Heart right ventricle (tissue), 16 donors: ENCODE measurements at regions not wholly inside any gene's neighbourhood (a gene's known extent, or its start where the extent isn't known, plus 50 kb on each side); places are given as distances from the start of the nearest gene placed in this dataset.

Experiments
- ATAC-seq, 8 donors: fragments of 200-7000 bp; cut with Tn5 transposase; one replicate each; pipeline ENCODE4 v1.9.1; 2020; ENCODE audit warnings: mild to moderate bottlenecking in 8 of 8, moderate library complexity in 8 of 8, moderate number of reproducible peaks in 1 of 8
- DNase-seq, 2 donors: peaks; one replicate each; pipeline ENCODE4 v3.0.0-alpha.2; 2020
- H3K27ac ChIP-seq, 10 donors: fragments of 200-600 bp; sonication (generic) in 2 of 10; one replicate each; pipeline versions ENCODE4 v1.5.0 to v1.8.0; 2020 to 2022; ENCODE audit warnings: mild to moderate bottlenecking in 3 of 10
- H3K27me3 ChIP-seq, 7 donors: fragments of 200-600 bp; one replicate each; pipeline ENCODE4 v1.8.0; 2021 to 2022; ENCODE audit warnings: mild to moderate bottlenecking in 2 of 7
- H3K36me3 ChIP-seq, 9 donors: fragments of 200-600 bp; sonication (generic) in 1 of 9; one replicate each; pipeline versions ENCODE4 v1.5.0 to v1.8.0; 2020 to 2022; ENCODE audit warnings: mild to moderate bottlenecking in 2 of 9
- H3K4me1 ChIP-seq, 9 donors: fragments of 200-600 bp; sonication (generic) in 1 of 9; one replicate each; pipeline versions ENCODE4 v1.5.0 to v1.8.0; 2020 to 2022; ENCODE audit warnings: mild to moderate bottlenecking in 4 of 9
- H3K4me3 ChIP-seq, 10 donors: fragments of 200-600 bp; sonication (generic) in 2 of 10; one replicate each; pipeline versions ENCODE4 v1.5.0 to v1.8.0; 2020 to 2022; ENCODE audit warnings: mild to moderate bottlenecking in 7 of 10, moderate library complexity in 2 of 10
- H3K9me3 ChIP-seq, 11 donors: fragments of 200-600 bp in 10 of 11; sonication (generic) in 2 of 11; one replicate each; pipeline versions ENCODE4 v1.5.0 to v1.8.0; 2013 to 2022; ENCODE audit warnings: mild to moderate bottlenecking in 2 of 11, control low read depth in 1 of 11, moderate library complexity in 1 of 11
- WGBS, 2 donors: extraction: QIAGEN DNeasy Blood & Tissue Kit; methylation state at CpG; one replicate each; pipeline ENCODE4 v1.1.7; 2013; ENCODE audit warnings: inconsistent platforms in 1 of 2; 5-methylcytosine and 5-hydroxymethylcytosine counted together
- intact Hi-C, 10 donors: fragments of 100-400 bp; cut with DNase I; formaldehyde crosslinking; loops; one replicate each; pipeline versions ENCODE4 v1.11.1 to v1.14.2; 2022
- TF ChIP-seq, protein P1 (sequence below), 9 donors: fragments of 200-600 bp; sonication (generic) in 2 of 9; IDR thresholded peaks; one replicate each; pipeline versions ENCODE4 v1.5.0 to v1.8.0; 2021 to 2022; ENCODE audit warnings: antibody characterized with exemption in 9 of 9, mild to moderate bottlenecking in 5 of 9, moderate library complexity in 1 of 9
- donor health status: Arrhythmogenic right ventricular cardiomyopathy.
- donor health status: ischemic (EF 13 %, LVEDD 7.1; RV severe dilation, severe dysfunction).
- donor health status: healthy with polysubstance abuse.
- donor health status: DM: no; HTN: yes; CAD: no.
- donor health status: DM: no; HTN: no; CAD: no.
- donor health status: ischemic (EF 25% LVEDD 6.9; RV normal size, moderate dysfunction).
- donor health status: ischemic (EF 25% LVEDD 5.7; RV mildly dilated, moderate dysfunction).
- donor health status: healthy.
- donor health status: DM: yes; HTN: yes; CAD: no.
- donor health status: Ischemic cardiomyopathy.
- donor health status: ischemic (EF 35%, LVEDD 5.7; RV mildly dilated, moderate dysfunction).
- donor health status: nonischemic (EF 11% LVEDD 7.7; RV severe dilation, severe dysfunction).
- donor health status: DM: yes; HTN: yes; CAD: no.
- donor health status: PGD.
- donor health status: ischemic (EF 29% LVEDD 5.4; RV normal size, mild dysfunction).
- donor health status: nonischemic (EF 23%, LVEDD 6.1; RV moderate dilation, normal function).

DNA sequence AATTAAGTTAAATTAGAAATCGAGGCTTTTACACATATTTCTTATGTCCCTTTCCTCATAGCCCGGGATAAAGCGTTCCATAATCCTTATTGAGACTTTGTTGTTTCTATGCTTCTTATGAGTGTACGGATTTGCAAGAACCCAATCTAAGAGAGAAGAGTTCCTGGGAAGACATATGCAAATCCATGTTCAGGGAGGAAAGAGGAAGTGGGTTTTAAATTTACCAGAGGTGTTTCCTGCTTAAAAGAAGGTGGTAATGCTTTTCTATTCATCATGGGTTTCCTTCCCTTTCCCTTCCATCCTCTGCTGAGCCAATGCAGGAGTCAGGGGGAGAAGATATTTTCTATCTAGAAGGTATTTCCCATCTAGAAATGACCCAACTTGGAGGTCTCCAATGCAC, 345.8 kb downstream of the ZNF516 start:
- Histone ChIP-seq H3K4me1 (no peaks in the 10 kb centered on the region), H3K9me3 (no peaks in the 10 kb centered on the region), H3K4me3 (no peak overlapping the region), H3K36me3 (no peaks in the 10 kb centered on the region), H3K27me3 (no peaks in the 10 kb centered on the region), H3K27ac (no peak overlapping the region)
- TF ChIP-seq, protein P1, sequence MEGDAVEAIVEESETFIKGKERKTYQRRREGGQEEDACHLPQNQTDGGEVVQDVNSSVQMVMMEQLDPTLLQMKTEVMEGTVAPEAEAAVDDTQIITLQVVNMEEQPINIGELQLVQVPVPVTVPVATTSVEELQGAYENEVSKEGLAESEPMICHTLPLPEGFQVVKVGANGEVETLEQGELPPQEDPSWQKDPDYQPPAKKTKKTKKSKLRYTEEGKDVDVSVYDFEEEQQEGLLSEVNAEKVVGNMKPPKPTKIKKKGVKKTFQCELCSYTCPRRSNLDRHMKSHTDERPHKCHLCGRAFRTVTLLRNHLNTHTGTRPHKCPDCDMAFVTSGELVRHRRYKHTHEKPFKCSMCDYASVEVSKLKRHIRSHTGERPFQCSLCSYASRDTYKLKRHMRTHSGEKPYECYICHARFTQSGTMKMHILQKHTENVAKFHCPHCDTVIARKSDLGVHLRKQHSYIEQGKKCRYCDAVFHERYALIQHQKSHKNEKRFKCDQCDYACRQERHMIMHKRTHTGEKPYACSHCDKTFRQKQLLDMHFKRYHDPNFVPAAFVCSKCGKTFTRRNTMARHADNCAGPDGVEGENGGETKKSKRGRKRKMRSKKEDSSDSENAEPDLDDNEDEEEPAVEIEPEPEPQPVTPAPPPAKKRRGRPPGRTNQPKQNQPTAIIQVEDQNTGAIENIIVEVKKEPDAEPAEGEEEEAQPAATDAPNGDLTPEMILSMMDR (IDR thresholded peaks at IDR 0.05), result no peak
- 87 to 94% methylated on average over 4 of the region's 4 CpGs for WGBS, 2 donors
- DNase-seq (no peak), ATAC-seq (no peak)
- intact Hi-C loops, result no loop called here

DNA sequence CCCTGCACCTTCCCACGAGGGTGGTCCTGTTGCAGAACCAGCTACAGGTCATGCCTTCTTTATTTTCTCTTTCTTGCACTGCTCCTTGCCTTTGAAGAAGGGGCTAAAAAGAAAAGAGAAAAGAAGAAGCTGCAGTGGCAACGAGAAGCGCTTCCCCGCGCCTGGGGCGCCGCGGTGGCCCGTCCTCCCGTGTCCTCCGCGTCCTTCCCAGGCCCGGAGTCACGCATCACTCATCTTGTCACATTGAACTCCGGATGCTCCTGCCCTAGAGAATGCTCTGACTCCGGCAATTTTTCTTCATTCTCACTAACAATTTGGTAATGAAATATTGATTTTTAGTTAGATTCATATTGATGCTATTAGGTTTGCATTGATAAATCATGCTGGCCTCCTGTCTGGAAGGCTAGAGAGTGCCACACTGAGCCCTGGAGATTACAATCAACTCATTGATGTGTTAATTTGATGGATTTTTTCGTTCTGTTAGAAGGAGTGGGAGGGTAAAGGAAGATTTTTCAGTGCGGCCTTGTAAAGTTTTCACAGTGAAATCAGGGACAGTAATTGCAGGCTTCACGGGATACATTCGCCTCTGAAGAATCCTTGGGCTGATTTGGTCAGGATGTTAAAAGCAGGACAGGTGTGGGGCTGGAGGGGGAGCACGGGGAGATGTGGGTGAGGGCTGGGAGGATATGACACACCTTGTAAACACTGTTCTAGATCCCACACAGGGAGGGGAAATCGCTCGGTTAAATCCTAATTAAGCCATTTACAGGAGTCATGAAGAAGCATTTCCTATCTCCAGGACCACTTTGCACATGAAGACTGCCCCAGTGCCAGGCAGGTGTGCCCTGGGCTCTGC, 349.3 kb downstream of the ZNF516 start:
- Histone ChIP-seq H3K9me3 (no peaks in the 10 kb centered on the region), H3K4me1 (no peaks in the 10 kb centered on the region), H3K4me3 (no peak overlapping the region), H3K36me3 (no peaks in the 10 kb centered on the region), H3K27me3 (no peaks in the 10 kb centered on the region), H3K27ac (no peak overlapping the region)
- intact Hi-C loops, result no loop called here
- ATAC-seq (no peak), DNase-seq (no peak)
- TF ChIP-seq, protein P1 (IDR thresholded peaks at IDR 0.05), result no peak
- WGBS, 2 donors, result 81 to 83% methylated on average over 23 of the region's 23 CpGs

DNA sequence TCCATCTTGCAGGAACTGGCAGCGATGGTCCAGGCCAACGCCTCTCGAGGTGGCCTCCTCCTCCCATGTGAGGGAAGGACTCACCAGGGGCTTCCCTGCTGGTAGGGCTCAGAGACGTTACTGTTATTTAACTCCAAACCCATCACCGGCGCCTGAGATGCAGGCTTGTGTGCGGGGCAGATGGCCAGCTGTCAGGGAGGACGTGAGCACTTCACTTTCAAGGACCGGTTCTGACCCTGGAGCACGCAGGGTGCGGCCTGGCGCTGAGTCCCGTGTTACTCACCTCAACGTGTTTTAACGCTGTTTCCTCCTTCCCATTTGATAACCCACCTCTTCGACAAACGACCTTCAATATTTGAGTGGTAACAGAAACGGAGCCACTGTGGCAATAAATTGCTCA, 350.2 kb downstream of the ZNF516 start:
- no peaks in the 10 kb centered on the region for H3K36me3 ChIP-seq
- intact Hi-C loops, result no loop called here
- H3K4me3 ChIP-seq, result no peak overlapping the region
- H3K4me1 ChIP-seq, result no peaks in the 10 kb centered on the region
- H3K27ac ChIP-seq, result no peak overlapping the region
- TF ChIP-seq, protein P1 (IDR thresholded peaks at IDR 0.05), result no peak
- DNase-seq (no peak), ATAC-seq (no peak)
- H3K9me3 ChIP-seq, result no peaks in the 10 kb centered on the region
- 80 to 85% methylated on average over 18 of the region's 18 CpGs for WGBS, 2 donors
- H3K27me3 ChIP-seq, result peaks cover 0 to 2% (median 0%) of the 10 kb centered on the region in 7 donors

DNA sequence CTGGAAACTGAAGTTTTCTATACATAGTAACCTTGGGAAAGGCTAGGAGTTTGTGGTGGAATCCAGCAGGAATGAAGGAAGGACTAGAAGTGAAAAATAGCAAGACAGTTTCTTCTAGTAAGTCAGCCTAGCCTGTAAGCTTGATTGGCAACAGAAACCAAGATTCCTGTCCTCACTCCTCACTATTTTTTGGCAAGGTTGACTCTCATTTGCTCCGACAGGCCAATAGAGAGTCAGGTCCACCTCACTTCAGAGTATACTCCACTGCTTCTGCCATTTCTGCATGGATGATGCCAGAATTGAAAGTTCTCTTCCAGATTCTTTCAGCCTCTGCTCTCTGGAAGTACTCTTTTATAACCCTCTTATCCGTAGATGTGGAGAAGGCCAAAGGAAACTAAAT, 352.4 kb downstream of the ZNF516 start:
- no peaks in the 10 kb centered on the region for H3K4me1 ChIP-seq
- no peak overlapping the region for H3K4me3 ChIP-seq
- H3K9me3 ChIP-seq, result no peaks in the 10 kb centered on the region
- H3K36me3 ChIP-seq, result no peaks in the 10 kb centered on the region
- no peak overlapping the region for H3K27ac ChIP-seq
- 70 to 72% methylated on average over 2 of the region's 2 CpGs for WGBS, 2 donors
- ATAC-seq (no peak), DNase-seq (no peak)
- H3K27me3 ChIP-seq, result peaks cover 0 to 3% (median 0%) of the 10 kb centered on the region in 7 donors
- intact Hi-C loops, result no loop called here
- TF ChIP-seq, protein P1 (IDR thresholded peaks at IDR 0.05), result no peak
